ENCODE measurements at regions not wholly inside any gene's neighbourhood (a gene's known extent, or its start where the extent isn't known, plus 50 kb on each side); places are given as distances from the start of the nearest gene placed in this dataset.

GRCh38 chr3:5569152-5569551, 381.6 kb downstream of the EDEM1 start:
- no peak overlapping the region for H3K4me3 ChIP-seq (ENCODE audit: low read length)
- H3K9me2 ChIP-seq (replicated peaks; ENCODE audit: insufficient read depth, low read length): no peaks in the 10 kb centered on the region
- H3K36me3 ChIP-seq (replicated peaks; ENCODE audit: insufficient read depth, low read length): no peaks in the 10 kb centered on the region
- no peak overlapping the region for H2AFZ ChIP-seq (ENCODE audit: low read length)
- no peak overlapping the region for H3K9ac ChIP-seq (ENCODE audit: low read length)
- no peaks in the 10 kb centered on the region for H3K79me2 ChIP-seq (ENCODE audit: low read length)
- H3K4me2 ChIP-seq (ENCODE audit: low read depth, low read length): no peak overlapping the region
- no peaks in the 10 kb centered on the region for H3K4me1 ChIP-seq (ENCODE audit: low read length)
- no peaks in the 10 kb centered on the region for H3K27me3 ChIP-seq (replicated peaks; ENCODE audit: insufficient read depth, low read length)
- TF ChIP-seq EZH2phosphoT487 (IDR thresholded peaks at IDR 0.05; ENCODE audit: low read length): no peak
- no peak for TF ChIP-seq CTCF (IDR thresholded peaks at IDR 0.05; ENCODE audit: low read length)
- no peak for TF ChIP-seq EZH2 (optimal IDR thresholded peaks at IDR 0.05; ENCODE audit: low read depth, low read length)
- no peaks in the 10 kb centered on the region for H4K20me1 ChIP-seq (ENCODE audit: insufficient read depth, low read length)
- no peak overlapping the region for H3K27ac ChIP-seq (ENCODE audit: low read length)
- DNase-seq: no peak
- H3F3A ChIP-seq (ENCODE audit: insufficient read depth, low read length): no peaks in the 10 kb centered on the region
- no peaks in the 10 kb centered on the region for H3K9me3 ChIP-seq (replicated peaks; ENCODE audit: insufficient read depth, low read length)

- H3K4me2 ChIP-seq (ENCODE audit: low read depth, low read length): no peak overlapping the region
- TF ChIP-seq EZH2 (optimal IDR thresholded peaks at IDR 0.05; ENCODE audit: low read depth, low read length): no peak
- no peak for TF ChIP-seq EZH2phosphoT487 (IDR thresholded peaks at IDR 0.05; ENCODE audit: low read length)
- no peak for TF ChIP-seq CTCF (IDR thresholded peaks at IDR 0.05; ENCODE audit: low read length)
Measured at GRCh38 chr3:5572168-5572567, 384.7 kb downstream of the EDEM1 start.

GRCh38 chr3:5576277-5577011, 388.9 kb downstream of the EDEM1 start:
- Histone ChIP-seq H3K4me3 (ENCODE audit: low read length) (no peak overlapping the region), H3K4me2 (ENCODE audit: low read depth, low read length) (no peak overlapping the region), H3K79me2 (ENCODE audit: low read length) (no peaks in the 10 kb centered on the region), H2AFZ (ENCODE audit: low read length) (no peak overlapping the region), H4K20me1 (ENCODE audit: insufficient read depth, low read length) (no peaks in the 10 kb centered on the region), H3K9ac (ENCODE audit: low read length) (no peak overlapping the region), H3F3A (ENCODE audit: insufficient read depth, low read length) (no peaks in the 10 kb centered on the region), H3K27me3 (replicated peaks; ENCODE audit: insufficient read depth, low read length) (no peaks in the 10 kb centered on the region), H3K9me2 (replicated peaks; ENCODE audit: insufficient read depth, low read length) (no peaks in the 10 kb centered on the region), H3K36me3 (replicated peaks; ENCODE audit: insufficient read depth, low read length) (no peaks in the 10 kb centered on the region), H3K4me1 (ENCODE audit: low read length) (no peaks in the 10 kb centered on the region), H3K9me3 (replicated peaks; ENCODE audit: insufficient read depth, low read length) (no peaks in the 10 kb centered on the region), H3K27ac (ENCODE audit: low read length) (no peak overlapping the region)
- TF ChIP-seq CTCF (IDR thresholded peaks at IDR 0.05; ENCODE audit: low read length) (no peak), EZH2phosphoT487 (IDR thresholded peaks at IDR 0.05; ENCODE audit: low read length) (no peak), EZH2 (optimal IDR thresholded peaks at IDR 0.05; ENCODE audit: low read depth, low read length) (no peak)
- no peak for DNase-seq

More at GRCh38 chr3:5572168-5572567, 384.7 kb downstream of the EDEM1 start:
- Histone ChIP-seq H4K20me1 (ENCODE audit: insufficient read depth, low read length) (no peaks in the 10 kb centered on the region), H3K4me3 (ENCODE audit: low read length) (no peak overlapping the region), H3K36me3 (replicated peaks; ENCODE audit: insufficient read depth, low read length) (no peaks in the 10 kb centered on the region), H3K79me2 (ENCODE audit: low read length) (no peaks in the 10 kb centered on the region), H2AFZ (ENCODE audit: low read length) (no peak overlapping the region), H3K27ac (ENCODE audit: low read length) (no peak overlapping the region), H3K9ac (ENCODE audit: low read length) (no peak overlapping the region), H3K9me3 (replicated peaks; ENCODE audit: insufficient read depth, low read length) (no peaks in the 10 kb centered on the region), H3F3A (ENCODE audit: insufficient read depth, low read length) (no peaks in the 10 kb centered on the region), H3K9me2 (replicated peaks; ENCODE audit: insufficient read depth, low read length) (no peaks in the 10 kb centered on the region), H3K4me1 (ENCODE audit: low read length) (no peaks in the 10 kb centered on the region), H3K27me3 (replicated peaks; ENCODE audit: insufficient read depth, low read length) (no peaks in the 10 kb centered on the region)
- DNase-seq: no peak
